ENCODE measurements at regions not wholly inside any gene's neighbourhood (a gene's known extent, or its start where the extent isn't known, plus 50 kb on each side); places are given as distances from the start of the nearest gene placed in this dataset.
A peak's percentile ranks its signal among the peaks of the same experiment; 100 is the strongest.

- Histone ChIP-seq H3K27ac (ENCODE audit: low read depth in 2 of 2, low read length in 1 of 2) (peak overlapping the region in 1 of 2 experiments; percentile 87; a peak in 2 of 4 replicates), H3K36me3 (replicated peaks in 1 of 2; ENCODE audit: control insufficient read depth in 1 of 2, insufficient read depth in 2 of 2, low read length in 1 of 2) (no peaks in the 10 kb centered on the region), H3F3A (replicated peaks; ENCODE audit: insufficient read depth) (no peaks in the 10 kb centered on the region), H2AFZ (ENCODE audit: low read depth) (peak overlapping the region; percentile 29; the same call in 1 of the 2 replicates), H3K79me2 (ENCODE audit: insufficient read depth) (no peaks in the 10 kb centered on the region), H3K9me2 (no peaks in the 10 kb centered on the region), H4K20me1 (ENCODE audit: insufficient read depth) (no peaks in the 10 kb centered on the region), H3K27me3 (ENCODE audit: insufficient read depth) (no peaks in the 10 kb centered on the region), H3K9ac (peak overlapping the region; percentile 43; the same call in 1 of the 2 replicates), H3K9me3 (no peaks in the 10 kb centered on the region), H3K4me1 (ENCODE audit: control insufficient read depth in 1 of 2, insufficient read depth in 2 of 2, low read depth in 1 of 2, low read length in 1 of 2) (peaks cover 7 to 8% of the 10 kb centered on the region in 2 experiments; a peak in 2 of 4 replicates), H3K4me2 (no peak overlapping the region), H3K4me3 (ENCODE audit: low read depth in 2 of 2, low read length in 1 of 2) (no peak overlapping the region)
- no peak for DNase-seq
- ChIA-PET CTCF (interaction anchor here (1.0 kb wide), 1 partner anchor 14 kb away, joined by 3 read pairs; no protein-coding TSS in a partner anchor), POLR2A (no interaction called here)
- 63% methylated on average over 7 of the region's 7 CpGs for WGBS (ENCODE audit: low lambda C conversion rate)
- TF ChIP-seq USF1 (IDR thresholded peaks at IDR 0.05; ENCODE audit: borderline replicate concordance, low read depth): no peak
- no peak for TF ChIP-seq SIN3A (IDR thresholded peaks at IDR 0.05; ENCODE audit: borderline replicate concordance, low read depth, low read length)
- TF ChIP-seq NRF1 (IDR thresholded peaks at IDR 0.05; ENCODE audit: low read depth, low read length): no peak
- no peak for TF ChIP-seq CTCF (IDR thresholded peaks at IDR 0.05)
- TF ChIP-seq MEF2A (IDR thresholded peaks at IDR 0.05; ENCODE audit: borderline replicate concordance, low read depth): no peak
- TF ChIP-seq MXI1 (IDR thresholded peaks at IDR 0.05; ENCODE audit: low read depth, low read length): no peak
- no peak for TF ChIP-seq PBX3 (IDR thresholded peaks at IDR 0.05)
- TF ChIP-seq MAX (IDR thresholded peaks at IDR 0.05; ENCODE audit: low read depth): no peak
- no peak for TF ChIP-seq USF2 (IDR thresholded peaks at IDR 0.05; ENCODE audit: borderline replicate concordance, low read depth, low read length)
- no peak for TF ChIP-seq SMC3 (IDR thresholded peaks at IDR 0.05; ENCODE audit: low read depth, low read length)
- no peak for TF ChIP-seq YY1 (IDR thresholded peaks at IDR 0.05; ENCODE audit: low read depth)
- TF ChIP-seq RAD21 (IDR thresholded peaks at IDR 0.05; ENCODE audit: low read length): no peak
- TF ChIP-seq RFX5 (IDR thresholded peaks at IDR 0.05; ENCODE audit: low read length): no peak
- TF ChIP-seq TEAD4 (IDR thresholded peaks at IDR 0.05; ENCODE audit: borderline replicate concordance, insufficient read depth): no peak
- no peak for TF ChIP-seq CHD2 (IDR thresholded peaks at IDR 0.05; ENCODE audit: low read length, partially characterized antibody)
- TF ChIP-seq FOXJ3 (CRISPR knock-in tag; IDR thresholded peaks at IDR 0.05): no peak
- no peak for TF ChIP-seq TCF12 (IDR thresholded peaks at IDR 0.05)
- TF ChIP-seq TAF1 (IDR thresholded peaks at IDR 0.05; ENCODE audit: borderline replicate concordance, low read depth, low read length): no peak
- TF ChIP-seq ZBTB33 (IDR thresholded peaks at IDR 0.05; ENCODE audit: borderline replicate concordance, low read depth): no peak
- no peak for TF ChIP-seq RXRA (IDR thresholded peaks at IDR 0.05; ENCODE audit: borderline replicate concordance, low read depth)
These were observed 213.2 kb upstream of the FOXN3 start for GRCh38 chr14:89630101-89630829.
